AML-193 (cell line): ENCODE measurements at regions not wholly inside any gene's neighbourhood (a gene's known extent, or its start where the extent isn't known, plus 50 kb on each side); places are given as distances from the start of the nearest gene placed in this dataset.
"Not testable (repeated sequence)": the region's sequence is repeated elsewhere in the genome, so short reads cannot be mapped to it uniquely, and the experiment has no call there.

ENCODE experiments used
- DNase-seq, 2 experiments: peaks; one replicate each; lab custom pipeline; 2025; lab: John Stamatoyannopoulos, UW

DNA sequence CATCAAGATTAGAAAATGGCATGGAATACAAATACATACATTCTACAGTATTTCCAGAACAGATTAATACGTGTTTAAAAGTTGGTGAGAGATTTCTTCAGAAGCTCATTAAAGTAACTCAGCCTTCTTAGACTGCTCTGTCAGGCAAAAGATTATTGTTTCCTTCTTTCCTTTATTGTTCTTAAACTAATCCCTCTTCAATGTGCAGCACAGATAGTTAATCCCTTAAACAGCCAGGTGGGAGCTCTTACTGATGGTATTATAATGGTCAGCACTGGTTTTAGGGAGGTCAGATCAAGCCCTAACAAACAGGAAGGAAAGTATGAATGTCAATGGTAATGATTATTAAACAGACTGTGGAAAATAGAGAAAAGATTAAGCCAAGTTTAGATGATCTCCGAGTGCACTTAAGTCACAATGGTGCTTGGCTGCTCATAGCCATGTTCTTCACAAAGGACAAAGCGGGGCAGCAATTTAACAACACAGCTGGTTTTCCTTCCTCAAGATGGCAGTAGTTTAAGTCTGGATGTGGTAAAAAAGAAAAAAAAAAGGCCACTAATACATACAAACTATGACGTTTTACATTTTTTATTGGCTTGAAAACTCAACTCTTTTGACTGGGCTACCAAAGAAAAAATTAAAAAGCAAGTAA is 992.6 kb downstream of the PCDH9 start:
- DNase-seq = no peak

- DNase-seq = no peak
These were observed 996.0 kb downstream of the PCDH9 start for GRCh38 chr13:66234159-66234558.

DNA sequence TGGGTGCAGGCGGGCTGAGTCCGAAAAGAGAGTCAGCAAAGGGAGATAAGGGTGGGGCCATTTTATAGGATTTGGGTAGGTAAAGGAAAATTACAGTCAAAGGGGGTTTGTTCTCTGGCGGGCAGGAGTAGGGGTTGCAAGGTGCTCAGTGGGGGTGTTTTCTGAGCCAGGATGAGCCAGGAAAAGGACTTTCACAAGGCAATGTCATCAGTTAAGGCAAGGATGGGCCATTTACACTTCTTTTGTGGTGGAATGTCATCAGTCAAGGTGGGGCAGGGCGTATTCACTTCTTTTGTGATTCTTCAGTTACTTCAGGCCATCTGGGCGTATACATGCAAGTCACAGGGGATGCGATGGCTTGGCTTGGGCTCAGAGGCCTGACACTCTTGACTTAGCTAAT is 998.2 kb downstream of the PCDH9 start:
- not testable (repeated sequence) for DNase-seq

DNA sequence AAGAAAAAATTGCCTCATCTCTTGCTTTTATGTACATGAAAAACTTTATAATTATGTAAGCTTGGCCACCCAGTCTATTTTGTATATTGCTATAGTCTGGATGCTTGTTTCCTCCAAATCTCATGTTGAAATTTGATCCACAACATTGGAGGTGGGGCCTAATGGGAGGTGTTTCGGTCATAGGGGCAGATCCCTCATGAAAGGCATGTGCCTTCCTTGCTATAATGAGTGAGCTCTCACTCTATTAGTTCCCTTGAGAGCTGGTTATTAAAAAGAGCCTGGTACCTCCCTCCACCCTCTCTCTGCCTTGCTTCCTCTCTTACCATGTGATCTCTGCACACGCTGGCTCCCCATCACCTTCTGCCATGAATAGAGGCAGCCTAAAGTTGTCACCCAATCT is 1005.1 kb downstream of the PCDH9 start:
- DNase-seq = no peak

DNA sequence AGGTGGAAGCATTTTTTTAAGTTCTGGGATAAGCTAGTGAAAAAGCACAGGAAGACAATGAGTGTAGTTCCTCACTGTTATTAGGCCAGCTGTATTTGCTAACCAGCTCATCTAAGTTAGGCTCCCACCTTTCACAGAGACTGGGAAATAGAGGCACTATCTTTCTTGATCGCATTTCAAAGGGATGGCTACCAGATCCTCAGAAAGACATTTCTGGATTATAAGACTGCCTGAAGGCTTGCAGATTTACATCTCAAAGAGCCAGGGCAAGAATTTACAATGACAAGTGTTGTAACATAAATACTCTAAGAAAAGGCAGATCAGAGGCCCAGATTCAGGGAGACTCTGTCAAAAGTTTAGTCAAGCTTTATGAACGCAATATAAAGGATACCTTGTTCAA is 1005.5 kb downstream of the PCDH9 start:
- peak; percentile 11 to 16 for DNase-seq

DNA sequence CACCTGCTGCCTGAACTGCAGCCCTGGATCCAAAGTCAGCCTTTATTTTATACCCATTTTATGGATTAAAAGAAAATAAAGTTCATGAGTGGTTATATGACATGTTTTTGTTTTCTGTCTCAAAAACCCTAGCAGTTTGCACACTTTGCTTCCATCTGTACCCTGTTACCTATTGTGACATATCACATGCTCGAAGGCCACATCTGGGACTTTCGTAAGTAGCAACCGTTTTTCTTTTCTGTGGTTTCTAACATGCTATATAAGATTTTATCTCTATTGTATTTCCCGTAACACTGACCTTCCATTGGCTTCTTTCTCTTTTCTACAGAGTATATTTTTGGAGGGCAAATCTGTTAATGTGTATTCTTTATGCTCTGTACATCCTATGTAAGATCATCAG is 1007.2 kb downstream of the PCDH9 start:
- peak; percentile 85 for DNase-seq

DNA sequence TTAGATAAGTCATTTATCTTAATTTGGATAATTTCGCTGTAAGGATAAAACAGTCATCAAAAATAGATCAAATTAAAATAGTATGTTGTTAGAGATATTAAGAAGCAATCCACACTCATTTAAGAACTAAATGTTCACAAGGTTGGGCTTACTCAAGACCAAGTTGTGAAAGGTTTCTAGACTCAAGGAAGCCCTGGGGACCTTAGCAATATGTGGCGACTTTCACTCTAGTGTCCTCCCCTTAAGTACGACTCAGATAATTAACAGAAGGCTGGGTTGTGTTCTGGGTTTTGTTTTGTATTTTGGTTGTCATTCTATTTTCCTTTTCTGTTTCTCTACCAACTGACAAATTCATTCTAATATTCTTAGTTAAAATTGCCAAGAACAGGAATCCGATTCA is 1008.0 kb downstream of the PCDH9 start:
- DNase-seq = peak; percentile 62 to 77

DNA sequence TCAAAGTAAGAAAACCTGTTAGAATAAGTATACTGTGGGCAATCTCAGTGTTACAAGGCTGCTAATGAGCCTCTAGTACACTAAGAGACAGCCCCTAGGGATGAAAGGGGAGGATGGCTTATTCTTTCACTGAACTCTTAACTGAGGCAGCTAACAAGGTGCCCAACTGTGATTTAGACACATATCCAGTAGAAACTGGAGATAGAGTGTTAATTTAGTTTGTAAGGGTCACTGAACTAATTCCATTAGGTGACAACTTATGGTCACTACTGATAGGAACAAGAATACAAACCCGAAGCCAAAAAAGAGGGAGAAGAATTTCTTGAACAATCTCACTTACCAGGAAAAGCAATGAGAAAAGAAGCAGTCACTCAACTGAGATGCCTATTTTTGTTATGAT is 1010.6 kb downstream of the PCDH9 start:
- no peak for DNase-seq

- no peak for DNase-seq
These were observed 1011.6 kb downstream of the PCDH9 start for GRCh38 chr13:66218583-66218982.

DNA sequence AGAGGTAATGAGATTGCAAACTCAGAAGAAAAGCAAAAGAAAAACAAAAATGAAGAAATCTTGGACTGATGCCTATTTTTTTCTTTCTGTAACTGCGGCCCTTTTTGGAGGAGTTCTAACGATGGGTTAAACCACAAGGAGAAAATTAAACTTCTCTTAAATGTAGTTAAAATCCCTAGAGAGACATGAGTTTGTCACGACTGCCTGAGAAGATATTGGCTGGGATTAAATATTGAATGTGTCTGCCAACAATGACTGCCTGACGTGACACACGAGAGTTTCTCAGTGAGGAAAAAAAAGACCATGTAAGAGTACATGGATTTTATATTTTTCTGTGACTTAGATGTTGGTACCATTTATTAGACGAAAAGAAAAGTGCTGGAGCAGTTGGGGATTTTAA is 1013.4 kb downstream of the PCDH9 start:
- no peak for DNase-seq

DNA sequence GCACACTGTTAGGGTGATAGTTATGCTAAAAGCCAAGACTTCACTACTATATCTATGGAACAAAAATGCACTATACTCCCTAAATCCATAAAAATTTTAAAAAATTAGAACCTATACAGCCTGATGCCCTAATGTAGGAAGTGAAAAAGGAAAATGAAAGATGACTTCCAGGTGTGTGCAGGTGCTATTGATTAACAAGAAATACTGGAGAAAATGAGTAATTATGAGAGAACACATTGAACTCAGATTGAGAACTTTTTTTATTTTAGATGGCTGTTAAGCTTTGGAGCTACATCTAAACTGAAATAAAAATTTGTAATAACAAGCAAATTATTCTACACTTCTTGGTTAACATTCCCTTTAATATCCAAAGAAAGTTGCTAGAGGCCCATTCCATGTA is 1015.7 kb downstream of the PCDH9 start:
- DNase-seq = no peak

- no peak for DNase-seq
These were observed 1017.6 kb downstream of the PCDH9 start for GRCh38 chr13:66212511-66212910.

- no peak for DNase-seq
These were observed 1019.5 kb downstream of the PCDH9 start for GRCh38 chr13:66210677-66211076.

- no peak for DNase-seq
These were observed 1021.5 kb downstream of the PCDH9 start for GRCh38 chr13:66208589-66208988.

DNA sequence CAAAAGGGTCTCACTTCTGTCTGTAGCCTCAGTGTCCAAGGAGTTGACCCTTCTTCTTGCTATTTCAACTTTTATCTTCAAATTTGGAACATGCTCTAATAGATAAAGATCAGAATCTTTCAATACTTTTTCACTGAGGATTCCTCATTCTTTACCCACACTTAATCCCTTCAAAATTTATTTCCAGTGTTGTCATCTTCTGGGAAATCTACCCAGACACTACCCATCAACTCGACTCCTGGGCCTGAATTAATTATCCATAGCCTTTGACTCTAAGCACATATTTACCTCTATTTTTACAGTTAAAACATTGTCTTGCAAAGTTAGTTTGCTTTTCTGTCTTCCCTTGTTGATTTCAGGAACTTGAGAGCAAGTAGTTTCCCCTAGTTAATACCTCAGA is 1022.5 kb downstream of the PCDH9 start:
- no peak for DNase-seq

DNA sequence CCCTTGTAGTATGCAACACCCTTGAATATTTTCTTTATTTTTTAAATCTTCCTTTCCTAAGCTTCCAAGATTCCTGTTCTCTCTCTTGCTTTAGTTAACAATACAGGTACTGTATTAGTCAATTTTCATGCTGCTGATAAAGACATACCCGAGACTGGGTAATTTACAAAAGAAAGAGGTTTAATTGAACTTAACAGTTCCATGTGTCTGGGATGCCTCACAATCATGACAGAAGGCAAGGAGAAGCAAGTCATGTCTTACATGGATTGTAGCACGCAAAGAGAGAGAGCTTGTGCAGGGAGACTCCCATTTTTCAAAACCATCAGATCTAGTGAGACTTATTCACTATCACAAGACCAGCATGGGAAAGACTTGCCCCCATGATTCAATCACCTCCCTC is 1024.3 kb downstream of the PCDH9 start:
- no peak for DNase-seq

GRCh38 chr13:66200555-66200954 is 1029.6 kb downstream of the PCDH9 start:
- no peak for DNase-seq

GRCh38 chr13:66195238-66195637 is 1034.9 kb downstream of the PCDH9 start:
- peak; percentile 44 to 58 for DNase-seq

GRCh38 chr13:66189986-66190385 is 1040.2 kb downstream of the PCDH9 start:
- DNase-seq = no peak

GRCh38 chr13:66180836-66181235 is 1049.3 kb downstream of the PCDH9 start:
- no peak for DNase-seq

DNA sequence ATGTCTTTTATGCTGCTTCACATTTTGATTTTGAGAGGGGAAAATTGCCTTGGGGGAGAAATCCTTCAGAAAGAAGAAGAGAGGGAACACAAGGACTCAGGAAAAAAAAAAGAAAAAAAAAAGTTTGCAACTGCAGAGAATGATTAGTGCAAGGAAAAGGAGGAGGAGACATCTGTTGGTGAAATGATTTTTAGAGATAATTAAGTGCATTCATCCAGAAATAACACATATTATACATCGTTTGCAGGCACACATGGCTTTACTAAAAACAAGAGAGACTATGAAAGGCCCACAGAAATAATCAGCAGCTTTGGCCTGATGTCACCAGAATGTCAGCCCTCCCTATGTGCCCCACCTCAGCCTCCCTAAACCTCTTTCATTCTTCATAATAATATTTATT is 1058.2 kb downstream of the PCDH9 start:
- no peak for DNase-seq

GRCh38 chr13:66162470-66162869 is 1067.7 kb downstream of the PCDH9 start:
- no peak for DNase-seq

GRCh38 chr13:66159511-66159910 is 1070.6 kb downstream of the PCDH9 start:
- no peak for DNase-seq

GRCh38 chr13:66154976-66155375 is 1075.2 kb downstream of the PCDH9 start:
- DNase-seq = peak; percentile 44 to 45

DNA sequence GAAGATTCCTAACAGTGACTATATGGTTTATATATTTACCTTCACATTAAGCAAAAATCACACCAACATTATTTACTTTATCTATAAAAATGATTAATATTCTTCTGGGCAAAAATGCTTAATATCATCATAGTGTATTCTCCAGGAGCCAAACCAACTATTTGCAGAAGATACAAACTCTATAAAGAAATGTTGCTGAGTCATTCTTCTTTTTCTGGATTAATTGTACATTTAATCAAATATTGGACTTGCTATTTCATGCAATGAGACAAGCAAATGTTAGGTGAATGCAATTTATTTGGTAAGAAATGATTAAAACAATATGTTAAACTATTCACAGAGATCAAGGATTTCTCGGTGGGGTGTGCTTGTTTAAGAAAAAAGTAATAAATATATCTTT is 1075.8 kb downstream of the PCDH9 start:
- DNase-seq = no peak
